ENCODE measurements at regions not wholly inside any gene's neighbourhood (a gene's known extent, or its start where the extent isn't known, plus 50 kb on each side); places are given as distances from the start of the nearest gene placed in this dataset.
"Not testable (repeated sequence)": the region's sequence is repeated elsewhere in the genome, so short reads cannot be mapped to it uniquely, and the experiment has no call there.

DNA sequence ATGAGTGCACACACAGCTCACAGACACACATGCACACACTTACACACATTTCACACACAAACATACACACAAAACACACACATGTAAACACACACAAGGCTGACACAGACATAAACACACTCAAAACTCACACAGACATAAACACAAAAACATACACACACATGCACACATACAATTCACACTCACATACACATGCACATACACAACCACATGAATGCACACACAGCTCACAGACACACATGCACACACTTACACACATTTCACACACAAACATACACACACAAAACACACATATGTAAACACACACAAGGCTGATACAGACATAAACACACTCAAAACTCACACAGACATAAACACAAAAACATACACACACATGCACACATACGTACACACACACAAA lies 455.0 kb downstream of the SOX11 start:
- TF ChIP-seq, protein P1, sequence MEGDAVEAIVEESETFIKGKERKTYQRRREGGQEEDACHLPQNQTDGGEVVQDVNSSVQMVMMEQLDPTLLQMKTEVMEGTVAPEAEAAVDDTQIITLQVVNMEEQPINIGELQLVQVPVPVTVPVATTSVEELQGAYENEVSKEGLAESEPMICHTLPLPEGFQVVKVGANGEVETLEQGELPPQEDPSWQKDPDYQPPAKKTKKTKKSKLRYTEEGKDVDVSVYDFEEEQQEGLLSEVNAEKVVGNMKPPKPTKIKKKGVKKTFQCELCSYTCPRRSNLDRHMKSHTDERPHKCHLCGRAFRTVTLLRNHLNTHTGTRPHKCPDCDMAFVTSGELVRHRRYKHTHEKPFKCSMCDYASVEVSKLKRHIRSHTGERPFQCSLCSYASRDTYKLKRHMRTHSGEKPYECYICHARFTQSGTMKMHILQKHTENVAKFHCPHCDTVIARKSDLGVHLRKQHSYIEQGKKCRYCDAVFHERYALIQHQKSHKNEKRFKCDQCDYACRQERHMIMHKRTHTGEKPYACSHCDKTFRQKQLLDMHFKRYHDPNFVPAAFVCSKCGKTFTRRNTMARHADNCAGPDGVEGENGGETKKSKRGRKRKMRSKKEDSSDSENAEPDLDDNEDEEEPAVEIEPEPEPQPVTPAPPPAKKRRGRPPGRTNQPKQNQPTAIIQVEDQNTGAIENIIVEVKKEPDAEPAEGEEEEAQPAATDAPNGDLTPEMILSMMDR (CRISPR knock-in tag; IDR thresholded peaks at IDR 0.05), result not testable (repeated sequence)
- TF ChIP-seq AFF4 (CRISPR knock-in tag; IDR thresholded peaks at IDR 0.05), result not testable (repeated sequence)

Measured in HepG2 (cell line).